ENCODE measurements at regions not wholly inside any gene's neighbourhood (a gene's known extent, or its start where the extent isn't known, plus 50 kb on each side); places are given as distances from the start of the nearest gene placed in this dataset.
"Not testable (repeated sequence)": the region's sequence is repeated elsewhere in the genome, so short reads cannot be mapped to it uniquely, and the experiment has no call there.

GRCh38 chr22:11600161-11600560 is 3927.8 kb upstream of the OR11H1 start:
- not testable (repeated sequence) for TF ChIP-seq CTCF (IDR thresholded peaks at IDR 0.05; ENCODE audit: low read depth, low read length); POLR2A (IDR thresholded peaks at IDR 0.05; ENCODE audit: extremely low read depth, insufficient read length)
